Dendritic cell treated with granulocyte-macrophage colony-stimulating factor and Interleukin-4, amounts not matched to agents 40 ng/mL and 50 ng/mL, for 4 days (primary cell): ENCODE measurements at regions not wholly inside any gene's neighbourhood (a gene's known extent, or its start where the extent isn't known, plus 50 kb on each side); places are given as distances from the start of the nearest gene placed in this dataset.

Experiments used
- H3K27ac Mint-ChIP-seq: one replicate; pipeline ENCODE4 v1.8.0; 2022; ENCODE audit warnings: mild to moderate bottlenecking, mixed read lengths
- H3K27me3 Mint-ChIP-seq: one replicate; pipeline ENCODE4 v1.8.0; 2022; ENCODE audit warnings: mild to moderate bottlenecking, mixed read lengths
- H3K36me3 Mint-ChIP-seq: one replicate; pipeline ENCODE4 v1.8.0; 2022; ENCODE audit warnings: low read depth, mixed read lengths
- H3K4me1 Mint-ChIP-seq: one replicate; pipeline ENCODE4 v1.8.0; 2022; ENCODE audit warnings: low read depth, mixed read lengths
- H3K4me3 Mint-ChIP-seq: one replicate; pipeline ENCODE4 v1.8.0; 2022; ENCODE audit warnings: mild to moderate bottlenecking, moderate library complexity, mixed read lengths
- H3K9me3 Mint-ChIP-seq: one replicate; pipeline ENCODE4 v1.8.0; 2022; ENCODE audit warnings: mixed read lengths
- intact Hi-C: fragments of 100-400 bp; cut with micrococcal nuclease; formaldehyde crosslinking; loops from one replicate; pipeline ENCODE4 v1.15.0; 2022

- Mint-ChIP-seq H3K4me3 (no peak overlapping the region), H3K9me3 (no peaks in the 10 kb centered on the region), H3K27ac (no peak overlapping the region), H3K27me3 (no peaks in the 10 kb centered on the region), H3K4me1 (no peaks in the 10 kb centered on the region), H3K36me3 (no peaks in the 10 kb centered on the region)
- intact Hi-C loops: no loop called here
Observed at GRCh38 chr12:126112141-126112540, 1046.9 kb downstream of the AACS start.

GRCh38 chr12:126112849-126113248 lies 1047.6 kb downstream of the AACS start:
- H3K4me3 Mint-ChIP-seq: no peak overlapping the region
- H3K27ac Mint-ChIP-seq: no peak overlapping the region
- H3K27me3 Mint-ChIP-seq: no peaks in the 10 kb centered on the region
- no peaks in the 10 kb centered on the region for H3K36me3 Mint-ChIP-seq
- H3K4me1 Mint-ChIP-seq: no peaks in the 10 kb centered on the region
- intact Hi-C loops: no loop called here
- no peaks in the 10 kb centered on the region for H3K9me3 Mint-ChIP-seq

GRCh38 chr12:126114441-126114840 lies 1049.2 kb downstream of the AACS start:
- no peaks in the 10 kb centered on the region for H3K9me3 Mint-ChIP-seq
- no peaks in the 10 kb centered on the region for H3K4me1 Mint-ChIP-seq
- no peaks in the 10 kb centered on the region for H3K36me3 Mint-ChIP-seq
- no peak overlapping the region for H3K4me3 Mint-ChIP-seq
- H3K27ac Mint-ChIP-seq: no peak overlapping the region
- intact Hi-C loops: no loop called here
- no peaks in the 10 kb centered on the region for H3K27me3 Mint-ChIP-seq

GRCh38 chr12:126117502-126117901 lies 1052.3 kb downstream of the AACS start:
- intact Hi-C loops: no loop called here
- Mint-ChIP-seq H3K27ac (no peak overlapping the region), H3K4me3 (no peak overlapping the region)

GRCh38 chr12:126139355-126139754 lies 1074.1 kb downstream of the AACS start:
- peaks cover 68% of the 10 kb centered on the region for H3K9me3 Mint-ChIP-seq
- H3K4me3 Mint-ChIP-seq: no peak overlapping the region
- no peaks in the 10 kb centered on the region for H3K36me3 Mint-ChIP-seq
- no peaks in the 10 kb centered on the region for H3K4me1 Mint-ChIP-seq
- H3K27ac Mint-ChIP-seq: no peak overlapping the region
- H3K27me3 Mint-ChIP-seq: no peaks in the 10 kb centered on the region
- intact Hi-C loops: no loop called here

More at GRCh38 chr12:126117502-126117901, 1052.3 kb downstream of the AACS start:
- Mint-ChIP-seq H3K4me1 (no peaks in the 10 kb centered on the region), H3K9me3 (peaks cover 4% of the 10 kb centered on the region), H3K36me3 (no peaks in the 10 kb centered on the region), H3K27me3 (no peaks in the 10 kb centered on the region)

GRCh38 chr12:126144603-126145002 lies 1079.4 kb downstream of the AACS start:
- Mint-ChIP-seq H3K4me1 (no peaks in the 10 kb centered on the region), H3K27me3 (no peaks in the 10 kb centered on the region), H3K4me3 (no peak overlapping the region), H3K36me3 (no peaks in the 10 kb centered on the region), H3K27ac (no peak overlapping the region), H3K9me3 (peaks cover 32% of the 10 kb centered on the region)
- intact Hi-C loops: no loop called here

GRCh38 chr12:126147321-126147720 lies 1082.1 kb downstream of the AACS start:
- Mint-ChIP-seq H3K27ac (no peak overlapping the region), H3K4me3 (no peak overlapping the region), H3K9me3 (peaks cover 28% of the 10 kb centered on the region), H3K36me3 (no peaks in the 10 kb centered on the region), H3K27me3 (no peaks in the 10 kb centered on the region), H3K4me1 (no peaks in the 10 kb centered on the region)
- intact Hi-C loops: no loop called here

GRCh38 chr12:126156806-126157574 lies 1091.8 kb downstream of the AACS start:
- no peaks in the 10 kb centered on the region for H3K36me3 Mint-ChIP-seq
- H3K27ac Mint-ChIP-seq: no peak overlapping the region
- H3K4me3 Mint-ChIP-seq: no peak overlapping the region
- H3K27me3 Mint-ChIP-seq: no peaks in the 10 kb centered on the region
- intact Hi-C loops: no loop called here
- H3K4me1 Mint-ChIP-seq: no peaks in the 10 kb centered on the region
- H3K9me3 Mint-ChIP-seq: no peaks in the 10 kb centered on the region

GRCh38 chr12:126157575-126157966 lies 1092.3 kb downstream of the AACS start:
- Mint-ChIP-seq H3K4me1 (no peaks in the 10 kb centered on the region), H3K9me3 (no peaks in the 10 kb centered on the region), H3K27me3 (no peaks in the 10 kb centered on the region), H3K36me3 (no peaks in the 10 kb centered on the region), H3K27ac (no peak overlapping the region), H3K4me3 (no peak overlapping the region)
- intact Hi-C loops: no loop called here

GRCh38 chr12:126159139-126159538 lies 1093.9 kb downstream of the AACS start:
- H3K4me1 Mint-ChIP-seq: no peaks in the 10 kb centered on the region
- no peaks in the 10 kb centered on the region for H3K9me3 Mint-ChIP-seq

GRCh38 chr12:126160912-126161311 lies 1095.7 kb downstream of the AACS start:
- H3K27me3 Mint-ChIP-seq: no peaks in the 10 kb centered on the region
- H3K36me3 Mint-ChIP-seq: no peaks in the 10 kb centered on the region
- H3K4me1 Mint-ChIP-seq: no peaks in the 10 kb centered on the region
- intact Hi-C loops: no loop called here
- no peak overlapping the region for H3K27ac Mint-ChIP-seq
- H3K4me3 Mint-ChIP-seq: no peak overlapping the region
- no peaks in the 10 kb centered on the region for H3K9me3 Mint-ChIP-seq

More at GRCh38 chr12:126159139-126159538, 1093.9 kb downstream of the AACS start:
- intact Hi-C loops: no loop called here
- Mint-ChIP-seq H3K4me3 (no peak overlapping the region), H3K36me3 (no peaks in the 10 kb centered on the region), H3K27me3 (no peaks in the 10 kb centered on the region), H3K27ac (no peak overlapping the region)

GRCh38 chr12:126163984-126164383 lies 1098.7 kb downstream of the AACS start:
- H3K36me3 Mint-ChIP-seq: no peaks in the 10 kb centered on the region
- H3K4me3 Mint-ChIP-seq: no peak overlapping the region
- no peaks in the 10 kb centered on the region for H3K9me3 Mint-ChIP-seq
- H3K27ac Mint-ChIP-seq: no peak overlapping the region
- H3K27me3 Mint-ChIP-seq: no peaks in the 10 kb centered on the region
- no peaks in the 10 kb centered on the region for H3K4me1 Mint-ChIP-seq
- intact Hi-C loops: no loop called here

- no peak overlapping the region for H3K4me3 Mint-ChIP-seq
- H3K9me3 Mint-ChIP-seq: no peaks in the 10 kb centered on the region
- no peaks in the 10 kb centered on the region for H3K4me1 Mint-ChIP-seq
- H3K27me3 Mint-ChIP-seq: no peaks in the 10 kb centered on the region
- H3K27ac Mint-ChIP-seq: no peak overlapping the region
- intact Hi-C loops: no loop called here
- H3K36me3 Mint-ChIP-seq: no peaks in the 10 kb centered on the region
Observed at GRCh38 chr12:126171937-126172559, 1106.8 kb downstream of the AACS start.

- no peaks in the 10 kb centered on the region for H3K27me3 Mint-ChIP-seq
- H3K36me3 Mint-ChIP-seq: no peaks in the 10 kb centered on the region
- H3K4me1 Mint-ChIP-seq: no peaks in the 10 kb centered on the region
- intact Hi-C loops: no loop called here
- peaks cover 43% of the 10 kb centered on the region for H3K9me3 Mint-ChIP-seq
- no peak overlapping the region for H3K27ac Mint-ChIP-seq
- H3K4me3 Mint-ChIP-seq: no peak overlapping the region
Observed at GRCh38 chr12:126182619-126183236, 1117.5 kb downstream of the AACS start.
